Hematopoietic multipotent progenitor cell treated with erythropoietin and hydrocortisone succinate and interleukin-3 and kit ligand, for 8 days (in vitro differentiated cells): ENCODE measurements at regions not wholly inside any gene's neighbourhood (a gene's known extent, or its start where the extent isn't known, plus 50 kb on each side); places are given as distances from the start of the nearest gene placed in this dataset.
A peak's percentile ranks its signal among the peaks of the same experiment; 100 is the strongest.

ENCODE experiments used
- DNase-seq: peaks from one replicate; pipeline ENCODE4 v3.0.0-alpha.2; 2015

GRCh38 chr4:14902342-14902741 is 99.9 kb upstream of the CPEB2 start:
- DNase-seq = no peak

- DNase-seq = no peak
Measured at GRCh38 chr4:14903321-14903720, 99.0 kb upstream of the CPEB2 start.

- no peak for DNase-seq
Measured at GRCh38 chr4:14906805-14907204, 95.5 kb upstream of the CPEB2 start.

GRCh38 chr4:14908635-14909034 is 93.6 kb upstream of the CPEB2 start:
- no peak for DNase-seq

GRCh38 chr4:14910411-14910810 is 91.9 kb upstream of the CPEB2 start:
- no peak for DNase-seq

DNA sequence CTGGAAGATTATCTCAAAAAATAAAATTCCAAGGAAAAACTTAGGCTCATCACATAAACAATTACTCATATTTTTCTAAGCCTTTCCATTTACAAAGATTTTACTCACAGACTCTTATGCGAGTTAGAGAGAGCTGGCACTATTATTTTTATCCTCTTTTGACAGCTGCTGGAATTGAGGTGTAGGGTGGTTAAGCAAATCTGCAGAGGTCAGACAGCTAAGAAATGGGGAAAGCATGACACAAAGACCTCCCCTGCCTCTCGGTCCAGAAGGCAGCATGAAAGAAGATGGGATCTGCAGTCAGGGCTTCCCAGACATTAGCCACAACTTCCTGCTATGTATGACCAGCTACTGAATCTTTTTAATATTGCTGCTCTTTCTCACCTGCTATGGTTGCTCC is 89.9 kb upstream of the CPEB2 start:
- no peak for DNase-seq

GRCh38 chr4:14915018-14915417 is 87.3 kb upstream of the CPEB2 start:
- no peak for DNase-seq

- DNase-seq = no peak
Measured at GRCh38 chr4:14916554-14917297, 85.6 kb upstream of the CPEB2 start.

- DNase-seq = no peak
Measured at GRCh38 chr4:14917298-14917633, 85.0 kb upstream of the CPEB2 start.

GRCh38 chr4:14918336-14918735 is 83.9 kb upstream of the CPEB2 start:
- DNase-seq = no peak

- no peak for DNase-seq
Measured at GRCh38 chr4:14919785-14920184, 82.5 kb upstream of the CPEB2 start.

DNA sequence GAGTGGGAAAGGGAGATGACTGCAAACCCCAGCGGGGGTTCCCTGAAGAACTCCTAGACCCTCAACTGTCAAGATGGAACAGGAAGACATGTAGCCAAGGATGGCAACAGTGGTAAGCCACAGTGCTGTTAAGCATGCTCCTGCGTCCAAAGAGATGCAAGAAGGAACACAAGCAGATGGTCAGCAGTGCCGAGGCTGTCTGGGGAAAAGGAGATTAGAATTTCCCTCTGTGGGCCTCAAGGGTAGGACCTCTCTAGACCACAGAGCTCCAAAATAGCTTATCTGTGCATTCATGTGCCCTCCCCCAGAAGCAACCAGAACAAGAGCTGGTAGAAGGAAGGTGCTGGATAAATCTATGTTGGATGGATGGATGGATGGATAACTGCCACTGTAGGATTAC is 82.0 kb upstream of the CPEB2 start:
- DNase-seq = peak; percentile 44

DNA sequence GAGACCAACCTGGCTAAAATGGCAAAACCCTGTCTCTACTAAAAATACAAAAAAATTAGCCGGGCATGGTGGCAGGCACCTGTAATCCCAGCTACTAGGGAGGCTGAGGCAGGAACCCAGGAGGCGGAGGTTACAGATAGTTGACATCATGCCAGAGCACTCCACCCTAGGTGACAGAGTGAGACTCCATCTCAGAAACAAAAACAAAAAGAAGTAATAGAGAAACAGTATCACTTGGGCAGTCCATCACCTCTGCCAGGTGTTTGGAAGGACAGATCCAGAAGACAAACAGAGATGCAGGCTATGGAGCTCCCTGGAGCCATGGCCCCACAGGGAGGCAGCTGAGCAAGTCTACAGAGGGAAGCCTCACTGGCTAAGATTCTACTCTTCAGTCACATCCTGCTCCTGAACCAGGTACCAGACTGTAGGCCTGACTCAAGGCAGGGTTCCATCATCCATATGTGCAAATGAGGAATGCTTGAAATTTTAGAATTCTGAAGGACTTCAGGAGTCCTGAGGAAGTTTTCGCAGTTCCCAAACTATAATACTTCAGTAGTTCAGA is 81.4 kb upstream of the CPEB2 start:
- DNase-seq = no peak

DNA sequence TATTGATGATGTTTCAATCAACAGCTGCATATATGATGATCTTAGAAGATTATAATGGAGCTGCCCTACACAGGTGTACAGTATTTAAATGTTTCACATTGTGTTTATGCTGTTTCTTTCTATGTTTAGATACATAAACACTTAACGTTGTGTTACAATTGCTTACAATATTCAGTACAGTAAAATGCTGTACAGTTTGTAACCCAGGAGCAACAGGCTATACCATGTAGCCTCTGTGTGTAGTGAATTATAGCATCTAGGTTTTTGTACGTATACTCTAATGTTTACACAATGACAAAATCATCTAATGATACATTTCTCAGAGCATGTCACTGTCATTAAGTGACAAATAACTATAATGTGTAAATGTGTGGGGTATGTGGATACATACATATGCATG is 80.5 kb upstream of the CPEB2 start:
- DNase-seq = peak; percentile 12

- no peak for DNase-seq
Measured at GRCh38 chr4:14924076-14924811, 78.0 kb upstream of the CPEB2 start.

GRCh38 chr4:14924812-14925344 is 77.4 kb upstream of the CPEB2 start:
- no peak for DNase-seq

DNA sequence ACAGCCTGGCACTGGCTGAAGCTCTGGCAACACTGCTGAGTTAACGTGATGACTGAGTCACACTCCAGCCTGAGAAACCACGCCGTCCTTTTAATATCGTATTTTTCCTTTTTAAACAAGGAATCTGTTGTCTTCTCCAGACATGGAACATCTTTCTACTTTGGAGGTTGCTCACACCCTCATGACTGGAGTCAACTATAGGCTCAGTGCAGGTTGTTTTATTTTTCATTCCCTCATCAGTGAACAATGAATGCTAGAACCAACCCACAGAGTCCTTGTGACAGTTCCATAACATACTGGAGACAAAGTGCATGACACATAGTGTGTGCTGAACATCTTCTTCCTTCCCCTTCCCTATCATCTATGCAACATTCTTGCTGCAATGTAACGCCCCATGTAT is 76.8 kb upstream of the CPEB2 start:
- no peak for DNase-seq

GRCh38 chr4:14926368-14926767 is 75.9 kb upstream of the CPEB2 start:
- no peak for DNase-seq

DNA sequence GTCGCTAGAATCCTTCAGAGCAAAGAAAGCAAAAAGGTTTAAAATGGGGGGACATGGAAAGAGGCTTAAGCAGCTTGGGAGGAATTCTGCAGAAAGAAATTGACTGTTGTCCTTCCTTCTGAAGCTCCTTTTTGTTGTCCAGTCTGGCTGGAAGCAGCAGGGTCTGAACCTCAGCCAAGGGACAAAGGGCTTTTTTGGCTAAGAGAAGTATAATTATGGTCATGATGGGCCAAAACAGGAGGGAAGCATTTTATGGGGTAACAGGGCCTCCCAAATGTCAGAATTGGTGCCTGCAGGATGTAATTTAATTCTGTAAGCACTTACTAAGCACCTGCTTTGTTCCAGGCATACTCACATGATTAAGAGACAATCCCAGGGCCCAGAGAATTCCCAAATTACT is 74.2 kb upstream of the CPEB2 start:
- no peak for DNase-seq

DNA sequence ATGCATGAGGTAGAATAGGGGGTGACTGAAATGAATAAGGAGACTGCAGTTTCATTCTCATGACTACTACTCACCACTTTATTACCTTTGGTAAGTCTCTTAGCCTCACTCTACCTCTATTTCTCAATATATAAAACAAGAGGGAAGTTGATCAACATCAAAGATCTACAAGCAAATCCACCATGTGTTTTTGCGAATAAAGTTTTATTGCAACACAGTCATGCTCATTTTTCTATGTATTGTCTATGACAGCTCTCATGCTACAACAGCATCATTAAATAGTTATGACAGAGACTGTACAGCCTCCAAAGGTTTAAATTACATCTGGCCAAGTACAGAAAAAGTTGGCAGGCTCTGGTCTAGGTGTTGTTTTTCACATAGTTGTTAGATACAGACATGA is 72.6 kb upstream of the CPEB2 start:
- DNase-seq = no peak

- DNase-seq = no peak
Measured at GRCh38 chr4:14934704-14935390, 67.4 kb upstream of the CPEB2 start.

GRCh38 chr4:14943749-14944148 is 58.5 kb upstream of the CPEB2 start:
- DNase-seq = no peak

GRCh38 chr4:14952352-14952751 is 49.9 kb upstream of the CPEB2 start:
- DNase-seq = no peak
